Astrocyte (in vitro differentiated cells and primary cell): ENCODE measurements at regions not wholly inside any gene's neighbourhood (a gene's known extent, or its start where the extent isn't known, plus 50 kb on each side); places are given as distances from the start of the nearest gene placed in this dataset.

Experiments used
- EZH2 ChIP-seq: IDR thresholded peaks from 2 replicates; pipeline ENCODE4 v1.6.1; 2012; ENCODE audit warnings: mild to moderate bottlenecking, low read length, inconsistent platforms; ENCODE audit not compliant: insufficient read depth
- TF ChIP-seq, protein P1 (sequence below): IDR thresholded peaks from 2 replicates; pipeline ENCODE4 v1.5.1; 2011; ENCODE audit warnings: low read depth, mild to moderate bottlenecking, inconsistent platforms, low read length, moderate library complexity; ENCODE audit not compliant: insufficient read depth

DNA sequence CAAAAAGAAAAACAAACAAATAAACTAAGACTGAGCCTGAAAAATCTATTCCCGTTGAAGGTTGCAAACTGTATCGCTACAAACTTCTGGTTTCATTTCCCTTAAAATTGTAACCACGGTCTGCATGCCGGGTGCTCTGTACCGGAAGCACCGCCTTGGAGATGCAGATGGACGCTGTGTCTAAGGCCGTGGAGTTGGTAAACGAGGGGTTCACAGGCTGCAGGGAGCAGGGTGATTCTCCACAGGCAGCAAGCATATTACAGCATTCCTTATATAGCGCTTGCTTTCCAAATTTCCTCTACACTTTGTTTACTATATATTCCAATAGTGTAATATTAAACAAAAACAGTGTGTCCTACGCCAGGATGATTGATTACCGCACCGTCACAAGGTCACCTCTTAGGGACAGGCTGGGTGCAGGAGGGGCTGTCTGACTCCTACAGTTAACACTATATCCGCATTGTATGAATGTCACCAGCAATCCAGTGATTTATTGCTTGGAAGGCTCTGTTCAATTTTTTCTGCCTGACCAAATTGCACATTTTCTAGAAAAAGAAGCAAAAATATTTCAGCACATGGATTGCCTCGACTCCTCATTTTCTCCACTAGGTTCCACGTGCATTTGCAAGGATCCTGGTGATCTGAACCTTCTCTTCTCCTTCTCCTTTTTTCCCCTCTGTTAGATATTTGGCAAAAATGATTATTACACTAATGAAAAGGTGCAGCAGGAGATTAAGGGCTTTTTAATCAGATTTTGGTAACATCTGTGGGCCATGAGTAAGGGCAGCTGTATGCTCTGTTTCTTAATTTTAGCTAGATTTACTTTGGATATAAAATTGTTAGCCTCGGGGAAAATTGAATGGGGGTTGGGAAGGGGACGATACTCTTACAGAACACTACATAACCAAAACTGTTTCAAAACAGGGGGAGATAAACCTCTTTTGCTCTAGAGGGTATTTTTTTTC, 325.8 kb upstream of the MGMT start:
- TF ChIP-seq, protein P1, sequence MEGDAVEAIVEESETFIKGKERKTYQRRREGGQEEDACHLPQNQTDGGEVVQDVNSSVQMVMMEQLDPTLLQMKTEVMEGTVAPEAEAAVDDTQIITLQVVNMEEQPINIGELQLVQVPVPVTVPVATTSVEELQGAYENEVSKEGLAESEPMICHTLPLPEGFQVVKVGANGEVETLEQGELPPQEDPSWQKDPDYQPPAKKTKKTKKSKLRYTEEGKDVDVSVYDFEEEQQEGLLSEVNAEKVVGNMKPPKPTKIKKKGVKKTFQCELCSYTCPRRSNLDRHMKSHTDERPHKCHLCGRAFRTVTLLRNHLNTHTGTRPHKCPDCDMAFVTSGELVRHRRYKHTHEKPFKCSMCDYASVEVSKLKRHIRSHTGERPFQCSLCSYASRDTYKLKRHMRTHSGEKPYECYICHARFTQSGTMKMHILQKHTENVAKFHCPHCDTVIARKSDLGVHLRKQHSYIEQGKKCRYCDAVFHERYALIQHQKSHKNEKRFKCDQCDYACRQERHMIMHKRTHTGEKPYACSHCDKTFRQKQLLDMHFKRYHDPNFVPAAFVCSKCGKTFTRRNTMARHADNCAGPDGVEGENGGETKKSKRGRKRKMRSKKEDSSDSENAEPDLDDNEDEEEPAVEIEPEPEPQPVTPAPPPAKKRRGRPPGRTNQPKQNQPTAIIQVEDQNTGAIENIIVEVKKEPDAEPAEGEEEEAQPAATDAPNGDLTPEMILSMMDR = no peak
- no peak for TF ChIP-seq EZH2
